Spleen (tissue), 7 donors: ENCODE measurements at regions not wholly inside any gene's neighbourhood (a gene's known extent, or its start where the extent isn't known, plus 50 kb on each side); places are given as distances from the start of the nearest gene placed in this dataset.

Experiments
- POLR2A ChIP-seq, 3 donors: fragments of 450-650 bp; IDR thresholded peaks; one replicate each; pipeline ENCODE4 v1.5.1; 2017; ENCODE audit warnings: antibody characterized with exemption in 3 of 3, mild to moderate bottlenecking in 1 of 3
- TF ChIP-seq, protein P1 (sequence below), 11 experiments: fragments of 200-600 bp in 7 of 11; fragments of 450-650 bp in 4 of 11; sonication (generic) in 4 of 11; IDR thresholded peaks in 8 of 11; conservative IDR thresholded peaks in 3 of 11; 1 replicate in 7 of 11; 2 replicates in 4 of 11; pipeline versions ENCODE4 v1.4.0 to v1.8.0; 2016 to 2021; ENCODE audit warnings: antibody characterized with exemption in 11 of 11, inconsistent platforms in 4 of 11, mild to moderate bottlenecking in 1 of 11
- donor health status: DM: no; HTN: no; CAD: no; lungs with moderate emphysema.
- donor health status: DM: no; HTN: no; CAD: no.
- donor health status: DM: no; HTN: no; CAD: no.

DNA sequence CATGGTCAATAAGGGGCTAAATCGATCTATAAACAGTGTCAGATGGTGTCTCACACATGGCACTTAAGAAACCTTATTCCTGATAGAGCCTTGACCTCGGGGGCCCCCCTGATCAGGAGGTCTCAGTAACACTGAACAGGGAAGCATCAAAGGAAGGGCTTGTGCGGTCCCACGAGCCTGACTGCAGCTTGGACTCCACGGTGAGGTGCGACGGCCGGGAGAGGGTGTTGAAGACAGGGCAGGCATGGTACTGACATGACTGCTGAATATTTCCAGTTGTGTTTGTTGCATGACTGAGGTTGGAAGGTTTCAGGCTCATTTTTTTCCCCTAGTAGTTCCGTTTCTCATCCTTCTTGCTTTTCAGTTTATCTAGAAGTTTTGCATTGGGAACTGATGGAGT lies 107.1 kb upstream of the JAG1 start:
- TF ChIP-seq, protein P1, sequence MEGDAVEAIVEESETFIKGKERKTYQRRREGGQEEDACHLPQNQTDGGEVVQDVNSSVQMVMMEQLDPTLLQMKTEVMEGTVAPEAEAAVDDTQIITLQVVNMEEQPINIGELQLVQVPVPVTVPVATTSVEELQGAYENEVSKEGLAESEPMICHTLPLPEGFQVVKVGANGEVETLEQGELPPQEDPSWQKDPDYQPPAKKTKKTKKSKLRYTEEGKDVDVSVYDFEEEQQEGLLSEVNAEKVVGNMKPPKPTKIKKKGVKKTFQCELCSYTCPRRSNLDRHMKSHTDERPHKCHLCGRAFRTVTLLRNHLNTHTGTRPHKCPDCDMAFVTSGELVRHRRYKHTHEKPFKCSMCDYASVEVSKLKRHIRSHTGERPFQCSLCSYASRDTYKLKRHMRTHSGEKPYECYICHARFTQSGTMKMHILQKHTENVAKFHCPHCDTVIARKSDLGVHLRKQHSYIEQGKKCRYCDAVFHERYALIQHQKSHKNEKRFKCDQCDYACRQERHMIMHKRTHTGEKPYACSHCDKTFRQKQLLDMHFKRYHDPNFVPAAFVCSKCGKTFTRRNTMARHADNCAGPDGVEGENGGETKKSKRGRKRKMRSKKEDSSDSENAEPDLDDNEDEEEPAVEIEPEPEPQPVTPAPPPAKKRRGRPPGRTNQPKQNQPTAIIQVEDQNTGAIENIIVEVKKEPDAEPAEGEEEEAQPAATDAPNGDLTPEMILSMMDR (IDR thresholded peaks at IDR 0.05 in 8 of 11, conservative IDR thresholded peaks at IDR 0.05 in 3 of 11), result no peak
- no peak for TF ChIP-seq POLR2A (IDR thresholded peaks at IDR 0.05)
